ENCODE measurements at regions not wholly inside any gene's neighbourhood (a gene's known extent, or its start where the extent isn't known, plus 50 kb on each side); places are given as distances from the start of the nearest gene placed in this dataset.

DNA sequence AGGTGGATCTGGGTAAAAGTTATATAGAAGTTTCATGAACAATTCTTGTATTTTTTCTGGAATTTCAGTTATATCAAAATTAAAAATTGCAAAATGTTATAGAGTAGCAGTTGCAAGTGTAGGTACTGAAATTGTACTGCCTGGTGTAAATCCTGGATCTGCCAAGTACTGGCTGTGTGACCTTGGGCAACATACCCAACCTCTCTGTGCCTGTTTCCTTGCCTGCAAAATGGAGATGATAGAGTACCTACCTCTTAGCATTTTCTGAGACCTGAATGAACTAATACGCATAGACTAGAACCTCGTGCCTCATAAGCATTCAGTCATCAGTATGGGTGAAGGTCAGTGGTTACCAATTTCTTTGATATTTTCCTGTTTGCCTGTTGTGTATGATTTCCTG, 290.0 kb upstream of the KAZN start:
- Histone ChIP-seq H3K4me3 (no peak overlapping the region), H3K27me3 (ENCODE audit: low read depth) (peaks cover 16% of the 10 kb centered on the region), H3K4me1 (no peaks in the 10 kb centered on the region), H3K36me3 (no peaks in the 10 kb centered on the region), H3K27ac (replicated peaks) (no peak overlapping the region), H3K9me3 (replicated peaks) (peaks cover 15% of the 10 kb centered on the region)
- DNase-seq = no peak
- intact Hi-C loops (cut with micrococcal nuclease) = no loop called here
- TF ChIP-seq, protein P1, sequence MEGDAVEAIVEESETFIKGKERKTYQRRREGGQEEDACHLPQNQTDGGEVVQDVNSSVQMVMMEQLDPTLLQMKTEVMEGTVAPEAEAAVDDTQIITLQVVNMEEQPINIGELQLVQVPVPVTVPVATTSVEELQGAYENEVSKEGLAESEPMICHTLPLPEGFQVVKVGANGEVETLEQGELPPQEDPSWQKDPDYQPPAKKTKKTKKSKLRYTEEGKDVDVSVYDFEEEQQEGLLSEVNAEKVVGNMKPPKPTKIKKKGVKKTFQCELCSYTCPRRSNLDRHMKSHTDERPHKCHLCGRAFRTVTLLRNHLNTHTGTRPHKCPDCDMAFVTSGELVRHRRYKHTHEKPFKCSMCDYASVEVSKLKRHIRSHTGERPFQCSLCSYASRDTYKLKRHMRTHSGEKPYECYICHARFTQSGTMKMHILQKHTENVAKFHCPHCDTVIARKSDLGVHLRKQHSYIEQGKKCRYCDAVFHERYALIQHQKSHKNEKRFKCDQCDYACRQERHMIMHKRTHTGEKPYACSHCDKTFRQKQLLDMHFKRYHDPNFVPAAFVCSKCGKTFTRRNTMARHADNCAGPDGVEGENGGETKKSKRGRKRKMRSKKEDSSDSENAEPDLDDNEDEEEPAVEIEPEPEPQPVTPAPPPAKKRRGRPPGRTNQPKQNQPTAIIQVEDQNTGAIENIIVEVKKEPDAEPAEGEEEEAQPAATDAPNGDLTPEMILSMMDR (IDR thresholded peaks at IDR 0.05; ENCODE audit: borderline replicate concordance) = no peak

DNA sequence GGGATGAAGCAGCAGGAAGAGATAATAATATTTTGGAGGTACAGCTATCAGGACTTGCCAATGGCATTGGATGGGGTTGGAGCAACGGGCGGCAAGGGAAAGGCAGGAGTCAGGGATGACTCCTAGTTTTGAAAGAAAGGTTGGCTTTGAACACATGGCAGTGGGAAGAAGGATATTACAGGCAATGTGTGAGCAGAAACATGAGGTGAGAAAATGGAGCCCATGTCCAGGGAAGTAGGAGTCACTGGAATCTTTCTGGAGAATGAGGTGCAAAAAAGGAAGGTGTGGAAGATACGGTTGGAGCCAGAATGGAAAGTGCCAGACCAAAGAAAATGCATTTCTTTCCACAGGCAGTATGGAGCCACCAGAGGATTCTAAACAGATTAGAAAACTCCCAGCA, 288.5 kb upstream of the KAZN start:
- intact Hi-C loops (cut with micrococcal nuclease) = no loop called here
- H3K36me3 ChIP-seq = no peaks in the 10 kb centered on the region
- peaks cover 13% of the 10 kb centered on the region for H3K27me3 ChIP-seq (ENCODE audit: low read depth)
- no peak overlapping the region for H3K27ac ChIP-seq (replicated peaks)
- TF ChIP-seq, protein P1 (IDR thresholded peaks at IDR 0.05; ENCODE audit: borderline replicate concordance) = no peak
- no peaks in the 10 kb centered on the region for H3K4me1 ChIP-seq
- DNase-seq = no peak
- peaks cover 15% of the 10 kb centered on the region for H3K9me3 ChIP-seq (replicated peaks)
- H3K4me3 ChIP-seq = no peak overlapping the region

DNA sequence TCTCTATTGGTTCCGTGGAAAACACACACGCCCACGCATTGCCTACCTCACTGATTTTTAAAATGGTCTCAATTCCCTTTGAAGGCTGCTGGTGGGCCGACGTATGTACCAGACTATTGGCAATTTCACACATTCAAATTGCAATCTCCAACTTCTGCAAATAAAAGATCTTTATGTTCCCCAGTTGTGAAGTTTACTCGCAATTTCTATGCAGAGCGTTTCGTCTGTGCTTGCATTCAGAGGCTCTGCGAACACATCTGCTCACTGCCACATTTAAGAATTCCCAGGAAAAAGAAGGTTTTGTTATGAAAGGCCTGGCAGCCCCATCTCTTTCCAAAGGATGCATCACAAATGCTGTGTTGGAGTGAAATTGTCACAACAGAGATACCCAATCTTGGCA, 288.0 kb upstream of the KAZN start:
- Histone ChIP-seq H3K36me3 (no peaks in the 10 kb centered on the region), H3K4me1 (no peaks in the 10 kb centered on the region), H3K27me3 (ENCODE audit: low read depth) (peaks cover 13% of the 10 kb centered on the region), H3K27ac (replicated peaks) (no peak overlapping the region), H3K9me3 (replicated peaks) (peaks cover 15% of the 10 kb centered on the region), H3K4me3 (no peak overlapping the region)
- DNase-seq = no peak
- intact Hi-C loops (cut with micrococcal nuclease) = no loop called here
- TF ChIP-seq, protein P1 (IDR thresholded peaks at IDR 0.05; ENCODE audit: borderline replicate concordance) = no peak

DNA sequence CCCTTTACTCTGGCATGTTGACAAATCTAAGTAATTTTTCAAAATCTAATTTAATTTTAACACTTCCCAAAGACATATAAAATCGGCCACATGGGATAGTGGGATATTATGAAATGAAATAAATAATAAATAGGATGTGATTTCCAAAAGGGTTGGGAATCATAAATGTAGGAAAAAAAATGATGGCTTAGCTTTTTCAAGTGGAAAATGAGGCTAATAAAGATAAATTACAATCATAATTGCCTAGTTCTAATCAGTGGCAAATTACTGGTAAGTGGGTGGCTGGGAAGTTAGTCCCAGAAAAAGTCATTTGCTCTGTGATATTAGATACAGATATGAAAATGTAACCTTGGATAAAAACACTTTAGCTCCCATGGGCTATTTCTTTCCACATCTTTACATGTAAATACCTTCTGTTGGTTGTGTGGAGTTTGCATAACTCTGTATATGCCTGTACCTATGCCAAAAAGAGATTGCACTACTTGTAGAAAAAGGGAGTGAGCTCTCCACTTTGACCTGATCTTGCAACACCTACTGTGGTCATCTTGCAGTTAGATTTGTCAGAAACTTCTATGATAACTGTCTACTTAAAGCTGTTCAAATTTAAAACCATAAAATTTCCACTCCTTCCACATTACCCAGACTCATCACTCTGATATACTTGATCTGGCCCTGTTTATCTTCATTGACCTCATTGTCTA, 284.6 kb upstream of the KAZN start:
- intact Hi-C loops (cut with micrococcal nuclease) = no loop called here
- Histone ChIP-seq H3K27ac (replicated peaks) (no peak overlapping the region), H3K36me3 (no peaks in the 10 kb centered on the region), H3K4me1 (no peaks in the 10 kb centered on the region), H3K9me3 (replicated peaks) (peaks cover 15% of the 10 kb centered on the region), H3K4me3 (no peak overlapping the region), H3K27me3 (ENCODE audit: low read depth) (no peaks in the 10 kb centered on the region)
- TF ChIP-seq, protein P1 (IDR thresholded peaks at IDR 0.05; ENCODE audit: borderline replicate concordance) = no peak
- no peak for DNase-seq

DNA sequence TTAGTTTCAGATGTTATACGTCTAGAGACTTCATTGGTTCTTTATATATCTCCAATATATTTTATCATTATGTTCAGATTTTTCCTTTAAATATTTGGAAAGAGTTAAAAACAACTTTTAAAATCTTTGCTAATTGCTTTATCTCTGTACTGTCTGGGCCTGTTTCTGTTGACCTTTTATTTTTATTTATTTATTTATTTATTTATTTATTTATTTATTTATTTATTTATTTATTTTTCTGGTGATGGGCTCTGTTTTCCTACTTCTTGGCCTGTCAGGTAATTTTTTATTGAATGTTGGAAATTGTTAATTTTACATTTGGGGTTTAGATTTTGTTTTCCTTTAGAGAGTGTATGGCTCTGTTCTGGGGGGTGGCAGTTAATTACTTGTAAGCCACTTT, 279.7 kb upstream of the KAZN start:
- Histone ChIP-seq H3K4me3 (no peak overlapping the region), H3K27me3 (ENCODE audit: low read depth) (peaks cover 11% of the 10 kb centered on the region), H3K27ac (replicated peaks) (no peak overlapping the region), H3K36me3 (no peaks in the 10 kb centered on the region), H3K4me1 (no peaks in the 10 kb centered on the region), H3K9me3 (replicated peaks) (no peaks in the 10 kb centered on the region)
- DNase-seq = no peak
- TF ChIP-seq, protein P1 (IDR thresholded peaks at IDR 0.05; ENCODE audit: borderline replicate concordance) = no peak
- intact Hi-C loops (cut with micrococcal nuclease) = no loop called here

All from left ventricle myocardium inferior (tissue), 1 donor.